Umbilical cord (tissue), 1 donor: ENCODE measurements at regions not wholly inside any gene's neighbourhood (a gene's known extent, or its start where the extent isn't known, plus 50 kb on each side); places are given as distances from the start of the nearest gene placed in this dataset.

Source experiments
- DNase-seq: peaks from one replicate; pipeline ENCODE4 v3.0.0-alpha.2; 2015; ENCODE audit warnings: low spot score

DNA sequence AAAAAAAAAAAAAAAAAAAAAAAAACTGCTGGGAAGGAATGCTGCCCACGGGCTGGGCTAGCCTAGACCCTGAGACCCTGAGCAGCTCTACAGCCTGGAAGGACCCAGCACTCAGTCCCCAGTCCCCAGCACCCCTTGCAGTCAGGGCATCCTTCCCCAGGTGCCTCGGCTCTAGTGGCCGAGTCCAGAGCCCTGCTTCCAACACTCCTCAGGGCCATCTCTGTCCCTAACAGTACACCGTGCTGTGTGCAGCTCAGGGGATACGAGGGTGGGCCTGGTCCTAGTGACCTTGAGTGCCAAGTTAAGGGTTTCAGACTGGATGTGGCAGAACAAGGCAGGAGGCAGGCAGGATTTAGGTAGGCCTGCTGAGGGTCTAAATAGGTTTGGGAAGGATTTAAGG is 50.2 kb upstream of the LRP8 start:
- DNase-seq, result no peak

DNA sequence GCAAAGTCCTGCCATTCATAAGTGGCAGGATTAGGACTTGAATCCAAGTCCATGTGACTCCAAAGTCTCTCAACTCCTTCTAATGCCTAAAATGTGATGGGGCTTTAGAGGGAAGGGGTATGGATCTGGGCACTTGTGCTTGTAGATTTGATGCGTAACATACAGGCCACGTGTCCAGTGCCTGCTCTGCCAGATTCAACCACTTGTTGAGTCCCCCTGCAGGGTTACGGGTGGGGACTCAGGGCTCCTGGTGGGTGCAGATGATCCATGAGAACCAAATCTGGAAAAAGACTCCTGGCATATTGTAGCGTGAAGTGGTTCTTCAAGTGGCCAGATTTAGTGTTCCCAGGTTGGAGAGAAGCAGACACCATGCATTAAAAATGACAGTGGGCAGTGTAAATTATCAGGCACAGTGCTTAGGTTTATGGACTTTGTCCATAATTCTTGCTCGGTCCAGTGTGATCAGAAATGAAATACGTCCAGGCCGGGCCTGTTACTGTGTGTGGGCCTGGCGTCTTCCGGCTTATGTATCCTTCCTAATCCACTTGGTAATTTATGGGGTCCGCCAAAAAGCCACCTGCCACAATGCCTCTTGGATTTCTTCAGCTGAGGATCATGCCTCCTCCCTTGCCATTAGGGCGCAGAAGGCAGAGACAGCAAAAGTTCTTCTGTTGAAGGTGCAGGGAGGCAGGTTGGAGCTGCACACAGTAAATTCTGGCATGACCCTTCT is 51.2 kb upstream of the LRP8 start:
- DNase-seq, result no peak

DNA sequence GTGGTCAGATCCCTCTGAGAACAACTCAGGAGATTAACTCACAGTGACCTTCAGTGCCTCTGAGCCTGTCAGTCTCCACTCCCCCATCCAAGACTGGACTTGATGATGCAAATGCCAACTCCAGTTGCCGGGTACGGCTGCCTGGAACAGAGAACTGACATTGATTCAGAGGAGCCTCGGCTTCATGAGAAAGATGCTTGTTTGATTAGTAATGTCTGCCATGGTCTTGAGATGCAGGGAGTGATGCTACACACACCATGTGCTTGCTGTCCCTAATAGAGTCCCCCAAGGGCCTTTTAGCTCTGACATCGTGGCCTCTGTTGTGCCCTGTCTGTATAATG is 51.8 kb upstream of the LRP8 start:
- DNase-seq, result no peak

DNA sequence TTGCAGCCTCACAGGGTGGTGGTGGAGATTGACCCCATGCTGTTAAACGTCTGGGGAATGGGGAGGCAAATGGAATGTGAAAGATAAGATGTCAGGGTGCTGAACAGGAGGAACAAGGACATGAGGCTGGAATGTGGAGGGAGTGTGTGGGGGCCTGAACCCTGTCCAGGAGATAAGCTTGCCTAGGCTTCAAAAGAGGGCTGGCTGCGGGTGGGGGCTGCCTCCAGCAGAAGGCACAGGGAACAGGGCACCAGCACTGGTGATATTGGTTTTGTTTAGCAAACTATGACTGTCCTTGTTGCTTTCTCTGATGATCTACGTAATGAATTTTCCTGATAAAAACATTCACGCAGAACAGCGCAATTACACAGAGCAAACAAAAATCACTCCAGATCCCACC is 52.4 kb upstream of the LRP8 start:
- no peak for DNase-seq

DNA sequence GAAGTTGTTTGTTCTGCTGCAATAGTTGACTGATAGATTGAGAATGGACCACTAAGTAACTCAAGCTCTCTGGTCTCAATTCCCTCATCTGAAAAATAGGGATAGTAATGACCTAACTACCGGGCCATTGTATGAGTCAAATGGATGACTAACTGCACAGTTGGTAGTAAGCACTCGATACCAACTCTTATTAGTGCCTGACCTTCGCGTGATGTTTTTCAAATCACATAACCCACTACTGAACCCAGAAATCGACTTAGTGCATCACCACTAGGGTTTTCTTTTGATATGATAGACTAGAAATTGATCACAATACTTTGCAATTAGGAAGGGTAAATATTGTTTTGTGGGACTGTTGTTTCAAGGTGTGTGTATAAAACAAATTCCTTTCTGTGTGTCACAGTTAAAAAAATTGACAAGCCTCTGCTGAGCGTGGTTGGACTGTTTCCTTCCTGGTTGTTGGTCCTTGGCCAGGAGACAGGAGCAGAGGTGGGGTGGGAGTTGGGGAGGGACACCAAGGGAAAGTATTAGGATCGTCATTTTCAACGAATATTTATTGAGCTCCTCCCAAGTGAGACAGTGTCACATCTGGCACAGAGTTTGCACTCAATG is 54.0 kb upstream of the LRP8 start:
- DNase-seq, result no peak

DNA sequence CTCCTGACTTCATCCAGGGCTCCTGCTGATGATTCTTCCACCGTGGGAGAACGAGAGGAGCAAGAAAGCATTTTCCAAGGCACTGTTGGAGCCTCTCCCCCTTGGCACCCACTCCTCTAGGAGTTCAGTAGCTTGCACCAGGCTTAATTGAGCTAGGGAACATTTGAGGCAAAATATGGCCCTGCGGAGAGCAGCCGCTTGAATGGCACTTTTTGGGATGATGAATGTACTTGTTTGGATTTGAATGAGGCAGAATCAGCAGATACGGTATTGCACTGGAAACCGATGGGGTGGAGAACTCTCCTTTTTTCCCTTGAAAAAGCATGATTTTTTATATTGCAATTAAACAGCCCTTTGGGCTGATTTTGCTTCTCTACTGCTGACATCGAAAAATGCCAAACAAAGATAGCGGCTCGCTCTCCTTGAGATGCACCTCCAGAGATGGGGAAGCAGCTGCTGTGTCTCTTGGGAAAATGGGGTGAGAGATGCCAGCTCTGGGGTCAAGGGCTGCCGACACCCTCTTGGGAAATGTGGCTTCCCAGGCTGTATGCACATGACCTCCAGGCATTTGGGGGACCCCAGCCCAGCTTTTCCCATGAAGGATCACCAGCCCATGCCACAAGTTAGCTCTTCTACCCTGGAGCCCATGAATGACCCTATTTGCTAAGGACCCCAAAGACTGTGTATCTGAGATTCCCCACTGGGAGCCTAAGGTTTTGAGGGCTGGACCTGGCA is 55.4 kb upstream of the LRP8 start:
- no peak for DNase-seq

DNA sequence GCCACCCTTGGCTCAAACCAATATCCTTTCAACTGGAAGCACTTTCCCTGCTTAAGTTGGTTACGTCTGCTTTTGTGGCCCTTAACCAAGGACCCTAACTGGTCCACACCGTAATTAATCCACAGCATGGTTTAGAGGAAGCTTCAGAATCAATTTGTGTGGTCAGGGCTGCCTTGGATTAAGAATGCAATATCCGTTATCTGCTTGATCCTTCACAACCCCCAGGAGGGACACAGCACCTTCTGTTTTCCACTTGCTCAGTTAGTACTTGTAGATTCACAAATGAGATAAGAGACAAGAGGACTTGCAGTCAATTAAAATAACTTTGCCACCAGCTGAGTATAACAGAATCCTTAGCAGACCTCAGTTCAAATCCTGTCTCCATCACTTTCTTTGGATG is 56.9 kb upstream of the LRP8 start:
- DNase-seq, result no peak

DNA sequence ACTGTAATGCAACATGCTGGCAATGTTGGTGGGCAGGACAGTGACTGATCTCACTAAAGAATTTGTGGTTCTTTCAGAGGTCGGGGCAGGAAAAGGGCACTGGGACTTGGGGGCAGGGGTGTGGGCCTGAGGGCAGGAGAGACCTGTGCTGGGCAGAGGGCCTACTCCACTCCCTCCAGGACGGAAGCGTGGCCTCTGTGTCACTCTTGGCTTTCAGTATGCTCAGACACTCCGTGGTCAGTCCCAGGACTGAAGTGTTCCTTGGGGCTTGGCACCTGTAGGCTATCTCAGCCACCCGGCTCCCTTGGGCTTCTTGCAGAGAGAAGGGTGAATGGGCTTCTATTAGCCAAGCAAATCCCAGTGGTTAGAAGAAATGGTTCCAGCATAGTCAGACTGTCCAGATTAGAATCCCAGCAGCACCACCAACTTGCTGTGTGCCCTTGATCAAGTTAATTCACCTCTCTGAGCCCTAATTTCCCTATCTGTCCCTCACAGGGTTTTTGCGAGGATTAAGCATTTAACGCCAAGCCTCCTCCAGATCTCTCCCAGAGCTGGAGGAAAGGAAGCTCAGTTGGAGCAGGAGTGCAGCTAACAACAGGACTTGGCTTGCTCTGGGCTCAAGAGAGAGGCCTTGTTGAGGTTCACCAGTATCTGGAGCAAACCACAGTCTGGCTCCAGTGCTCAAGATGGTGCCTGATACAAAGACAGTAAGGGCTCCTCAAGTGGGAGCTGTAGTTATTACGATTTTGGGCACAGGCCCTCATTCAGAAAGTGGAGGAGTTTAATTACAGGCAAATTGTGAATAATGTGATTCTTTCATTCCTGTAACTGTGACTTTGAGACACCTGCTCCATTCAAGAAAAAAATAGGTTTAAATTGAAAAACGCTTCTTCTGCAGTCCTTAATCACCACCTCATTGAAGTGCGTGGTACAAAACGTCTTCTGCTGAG is 57.7 kb upstream of the LRP8 start:
- no peak for DNase-seq

DNA sequence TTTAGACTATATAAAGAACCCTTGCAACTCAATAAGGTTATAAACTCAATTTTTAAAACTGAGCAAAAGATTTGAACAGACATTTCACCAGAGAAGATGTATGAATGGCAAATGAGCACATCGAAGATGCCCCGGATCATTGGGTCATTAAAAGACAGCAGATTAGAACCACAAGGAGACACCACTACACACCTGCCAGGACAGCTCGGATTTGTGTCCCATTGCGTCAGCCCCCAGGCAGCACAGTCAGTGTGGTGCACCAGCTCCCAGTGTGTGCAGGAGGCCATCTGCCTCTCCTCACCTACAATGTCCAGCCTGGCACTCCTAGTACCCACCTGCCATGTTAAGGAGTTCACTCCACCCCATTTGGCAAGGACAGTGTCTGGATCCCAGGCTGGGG is 61.1 kb upstream of the LRP8 start:
- DNase-seq, result no peak

DNA sequence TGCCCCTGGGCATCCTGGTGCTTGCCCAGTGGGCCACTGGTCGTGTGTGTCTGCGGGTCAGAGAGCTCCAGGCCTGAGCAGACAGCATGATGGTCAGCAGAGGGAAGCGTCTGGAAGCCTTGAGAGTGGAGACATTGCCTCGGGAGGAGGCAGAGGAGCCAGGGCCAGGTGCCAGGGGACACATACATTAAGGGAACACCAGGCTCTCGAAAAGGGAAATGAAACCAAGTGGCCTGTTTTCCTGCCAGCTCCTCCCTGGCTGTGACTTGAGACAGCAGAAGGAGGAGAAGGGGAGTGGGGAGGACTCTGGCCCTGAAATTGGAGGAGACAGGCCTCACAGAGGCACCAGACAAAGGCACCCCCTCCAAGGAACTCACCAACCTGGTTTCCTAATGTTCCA is 62.4 kb upstream of the LRP8 start:
- DNase-seq, result peak; percentile 32

DNA sequence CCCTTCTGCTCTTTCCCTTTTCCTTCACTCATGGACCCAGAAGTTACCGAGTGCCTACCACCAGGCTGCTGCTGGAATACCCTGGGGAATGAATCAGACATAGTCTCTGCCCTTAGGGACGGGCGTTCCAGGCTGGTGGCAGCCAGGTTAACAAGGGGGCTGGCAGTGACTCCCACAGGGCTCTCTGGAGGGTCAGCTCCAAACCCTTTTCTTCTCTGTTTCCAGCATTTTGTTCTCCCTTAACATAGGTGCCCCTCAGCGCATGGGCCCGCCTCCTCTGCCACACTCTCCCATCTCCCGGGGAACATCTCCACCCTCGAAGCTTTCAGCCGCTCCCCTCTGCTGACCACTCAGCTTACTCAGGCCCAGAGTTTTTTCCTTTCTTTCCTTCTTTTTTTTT is 62.9 kb upstream of the LRP8 start:
- DNase-seq, result no peak

DNA sequence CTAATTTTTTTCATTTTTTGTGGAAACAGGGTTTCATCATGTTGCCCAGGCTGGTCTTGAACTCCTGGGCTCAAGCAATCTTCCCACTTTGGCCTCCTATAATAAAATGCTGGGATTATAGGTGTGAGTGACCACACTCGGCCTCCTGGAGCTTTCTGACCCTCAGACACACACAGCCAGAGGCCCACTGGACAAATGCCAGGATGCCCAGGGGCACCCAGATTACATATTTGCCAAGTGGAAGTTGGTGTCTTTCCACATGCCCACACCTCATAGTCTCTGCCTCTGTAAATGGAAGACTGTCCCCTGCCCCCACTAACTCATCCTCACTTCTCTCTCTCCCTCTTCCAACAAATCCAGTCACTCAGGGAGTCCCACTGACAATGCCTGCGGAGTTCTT is 63.4 kb upstream of the LRP8 start:
- no peak for DNase-seq

DNA sequence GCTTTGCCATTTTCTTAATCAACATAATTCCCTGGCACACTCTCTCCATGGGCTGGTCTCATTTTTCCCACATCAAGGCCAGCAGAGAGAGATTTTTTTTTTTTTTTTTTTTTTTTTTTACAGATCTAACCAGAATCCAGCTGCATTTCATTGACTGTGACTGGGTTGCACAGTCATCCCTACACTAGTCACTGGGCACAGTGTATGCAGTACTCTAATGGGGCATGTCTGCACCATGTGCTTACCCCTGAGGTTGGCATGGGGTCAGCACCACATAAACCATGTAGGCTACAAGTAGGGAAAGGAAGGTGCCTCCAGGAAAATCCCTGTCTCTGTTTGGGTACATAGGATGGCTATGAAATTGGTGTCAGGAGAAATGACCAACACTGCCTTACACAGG is 64.1 kb upstream of the LRP8 start:
- DNase-seq, result no peak

DNA sequence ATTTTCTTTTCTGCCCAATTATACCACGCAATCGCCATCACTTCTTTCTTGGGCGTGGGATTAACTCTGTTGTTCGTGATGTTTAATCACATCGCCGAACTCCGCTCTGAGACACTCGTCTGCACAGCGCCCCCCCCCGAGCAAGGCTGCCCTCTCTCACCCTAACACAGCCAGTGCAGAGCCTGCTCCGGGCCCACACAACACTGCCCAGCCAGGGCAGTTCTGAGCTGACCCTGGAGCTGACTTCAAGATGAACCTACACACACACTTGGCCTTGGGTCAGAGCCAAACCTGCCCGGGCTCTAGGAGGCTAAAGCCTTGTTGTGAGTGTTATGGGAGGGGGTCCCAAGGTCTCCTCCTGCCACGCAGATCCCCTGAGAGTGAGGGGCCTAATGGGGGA is 64.6 kb upstream of the LRP8 start:
- no peak for DNase-seq

DNA sequence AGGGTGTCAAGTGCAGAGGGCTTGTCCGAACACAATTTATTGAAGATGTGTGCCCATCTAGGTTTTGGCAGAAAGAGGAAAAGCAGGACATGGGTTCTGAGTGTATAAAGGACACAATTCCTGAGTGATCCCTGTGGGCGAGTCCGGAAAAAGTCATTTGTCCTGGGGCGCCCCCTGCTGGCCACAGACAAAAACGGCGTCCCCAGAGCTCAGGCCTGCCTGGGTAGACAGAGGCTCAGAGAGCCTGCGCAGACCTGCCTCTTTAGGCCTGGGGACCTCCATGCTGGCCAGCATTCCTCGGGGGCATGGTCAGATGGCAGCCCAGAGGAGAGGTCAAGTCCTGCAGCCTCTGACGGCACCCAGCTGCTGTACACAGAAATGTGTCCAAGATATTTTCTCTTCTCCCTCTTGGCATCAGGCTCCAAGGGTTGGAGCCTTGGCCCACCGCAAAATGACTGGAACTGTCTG is 65.5 kb upstream of the LRP8 start:
- DNase-seq, result peak; percentile 80

DNA sequence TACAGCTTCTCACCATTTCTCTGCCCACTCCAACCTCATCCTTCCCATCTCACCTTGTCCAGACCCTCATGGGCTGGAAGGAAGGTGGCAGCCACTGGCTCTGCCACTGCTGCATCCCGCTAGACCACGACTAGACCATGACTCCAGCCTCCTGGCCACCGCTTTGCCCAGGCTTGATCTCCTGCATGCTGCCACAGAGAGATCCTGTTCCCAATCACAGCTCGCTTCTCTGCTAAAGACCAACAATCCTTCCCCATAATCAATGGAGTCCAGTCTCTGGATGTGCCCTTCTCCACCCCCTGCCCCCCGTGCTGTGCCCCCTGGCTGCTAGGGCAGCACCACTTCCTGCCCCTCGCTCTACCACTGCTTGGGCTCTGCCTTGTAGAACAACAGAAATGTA is 64.9 kb upstream of the DMRTB1 start:
- no peak for DNase-seq

DNA sequence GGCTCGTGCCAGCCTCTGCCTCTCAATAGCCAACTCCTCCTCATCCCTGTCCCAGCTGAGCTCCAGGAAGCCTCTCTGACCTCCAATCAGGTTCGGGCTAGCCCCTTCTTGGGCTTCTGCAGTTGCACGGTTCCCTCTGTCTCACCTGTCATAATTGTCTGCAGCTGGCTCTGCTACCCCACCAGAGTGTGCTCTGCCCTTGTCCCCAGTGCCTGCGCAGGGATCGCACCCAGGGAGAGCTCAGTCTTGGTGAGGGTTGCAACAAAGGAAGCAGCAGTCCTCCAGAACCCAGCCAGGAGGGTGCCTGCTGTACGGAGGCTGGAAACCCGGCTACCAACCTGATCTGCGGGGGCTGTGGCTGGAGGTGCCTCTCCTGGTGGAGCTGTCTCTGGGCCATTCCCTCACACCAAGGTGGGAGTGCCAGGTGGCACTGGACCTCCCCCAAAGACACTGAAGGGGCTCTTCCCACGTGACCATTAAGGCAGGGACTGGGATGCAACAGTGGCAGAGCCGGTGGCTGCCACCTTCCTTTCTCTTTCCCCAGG is 63.5 kb upstream of the DMRTB1 start:
- DNase-seq, result no peak

DNA sequence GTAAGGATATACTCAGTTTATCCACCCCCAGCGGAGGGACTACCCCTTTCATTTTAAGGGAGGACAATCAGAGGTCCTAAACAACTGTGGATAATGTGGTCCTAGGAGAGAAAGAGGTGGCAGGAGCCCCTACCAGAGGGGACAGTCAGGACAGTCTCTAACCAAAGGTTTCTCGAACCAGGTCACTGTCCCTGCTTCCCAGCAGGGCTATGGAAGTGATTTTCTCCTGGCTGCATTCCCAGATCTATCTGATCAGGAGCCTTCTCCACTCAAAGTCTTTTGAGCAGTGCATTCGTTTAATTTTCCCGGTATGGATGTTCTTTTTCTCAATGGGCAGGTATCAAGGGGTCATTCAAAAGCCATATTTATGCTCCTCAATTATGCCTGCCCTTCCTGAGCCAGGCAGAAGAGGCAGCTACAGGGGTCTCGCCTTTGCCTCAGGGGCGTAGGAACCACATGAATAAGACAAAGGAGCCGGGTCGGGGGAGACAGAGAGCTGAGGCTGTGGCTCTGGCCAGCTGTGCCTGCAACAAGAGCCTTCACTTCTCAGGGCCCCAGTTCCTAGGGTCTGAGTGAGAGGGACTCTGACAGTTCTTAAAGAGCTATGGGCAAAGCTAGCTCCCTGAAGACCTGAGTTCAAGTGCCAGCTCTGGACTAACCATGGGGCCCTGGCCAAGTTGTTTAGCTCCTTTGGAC is 62.5 kb upstream of the DMRTB1 start:
- no peak for DNase-seq

DNA sequence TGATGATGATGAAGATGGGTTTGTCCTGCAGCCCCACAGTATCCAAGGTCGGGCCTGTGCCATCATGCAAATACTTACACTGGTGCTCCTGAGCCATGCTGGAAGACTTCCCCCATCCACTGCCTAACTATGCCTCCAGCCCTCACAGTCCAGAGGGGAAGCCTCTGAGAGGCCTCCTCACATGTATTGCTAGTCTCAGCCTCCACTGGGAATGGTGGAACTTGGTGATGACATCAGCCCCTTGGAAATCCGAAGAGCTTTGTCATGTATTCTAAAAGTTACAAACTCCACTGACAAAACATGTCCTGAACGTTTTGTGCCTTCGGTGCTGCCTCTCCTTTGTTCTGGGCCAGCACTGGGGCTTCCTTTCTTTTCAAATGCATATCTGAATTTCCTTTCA is 61.1 kb upstream of the DMRTB1 start:
- DNase-seq, result no peak

DNA sequence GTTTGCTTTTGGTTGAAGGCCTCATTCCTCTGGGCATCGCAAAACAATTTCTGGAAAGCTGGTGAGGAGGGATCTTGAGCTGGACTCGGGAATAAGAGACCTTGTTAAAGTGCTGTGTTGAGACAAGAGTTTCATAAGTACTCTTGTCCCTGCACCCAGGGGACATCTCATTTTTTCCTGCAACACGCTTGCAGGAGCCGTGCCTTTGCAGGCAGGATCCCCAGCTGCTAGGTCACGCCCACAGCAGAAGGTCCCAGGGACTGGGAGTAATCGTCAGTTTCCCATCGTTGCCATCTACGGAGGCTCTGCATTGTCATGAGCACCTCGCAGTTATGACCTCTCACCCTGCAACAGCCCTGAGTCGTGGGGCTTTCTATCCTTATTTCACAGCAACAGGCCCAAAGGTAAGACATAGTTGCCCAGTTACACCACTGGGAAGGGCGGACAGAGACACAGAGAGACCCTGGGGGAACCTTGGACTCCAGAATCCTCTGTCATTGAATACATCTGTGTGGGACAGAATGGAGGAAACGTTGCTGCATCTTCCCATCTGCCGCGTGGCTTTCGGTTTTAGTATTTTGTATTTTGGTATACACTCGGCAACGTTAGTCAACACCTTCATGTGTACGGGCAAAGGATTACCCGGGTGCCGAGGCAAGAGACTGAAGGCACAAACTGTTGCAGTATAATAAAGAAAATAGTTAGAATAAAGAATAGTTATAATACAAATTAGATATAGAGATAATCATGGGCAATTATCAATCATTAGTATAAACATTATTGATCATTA is 60.4 kb upstream of the DMRTB1 start:
- no peak for DNase-seq
